GM23338 (cell line): ENCODE measurements at regions not wholly inside any gene's neighbourhood (a gene's known extent, or its start where the extent isn't known, plus 50 kb on each side); places are given as distances from the start of the nearest gene placed in this dataset.

Experiments used
- ATAC-seq: fragments of 200-7000 bp; cut with Tn5 transposase; 3 replicates; pipeline ENCODE4 v1.9.1; 2020
- DNase-seq: peaks from one replicate; pipeline ENCODE4 v3.0.0-alpha.2; 2015; ENCODE audit warnings: low spot score
- H2AFZ ChIP-seq: fragments of 200-600 bp; sonication (generic); 2 replicates; pipeline ENCODE4 v1.8.0; 2016; ENCODE audit warnings: antibody characterized with exemption, mild to moderate bottlenecking, moderate library complexity
- H3F3A ChIP-seq: fragments of 200-600 bp; sonication (generic); replicated peaks from 2 replicates; pipeline ENCODE4 v1.8.0; 2017; ENCODE audit warnings: antibody characterized with exemption, mixed run types, low read depth
- H3K27ac ChIP-seq: fragments of 200-600 bp; sonication (generic); 2 replicates; pipeline ENCODE4 v1.6.1; 2016; ENCODE audit warnings: low read depth
- H3K27me3 ChIP-seq: fragments of 200-600 bp; sonication (generic); 2 replicates; pipeline ENCODE4 v1.8.0; 2016; ENCODE audit warnings: mild to moderate bottlenecking, mixed run types, moderate library complexity; ENCODE audit not compliant: insufficient read depth
- H3K36me3 ChIP-seq: fragments of 200-600 bp; sonication (generic); 2 replicates; pipeline ENCODE4 v1.8.0; 2016; ENCODE audit warnings: mild to moderate bottlenecking; ENCODE audit not compliant: insufficient read depth
- H3K4me1 ChIP-seq: fragments of 200-600 bp; sonication (generic); 2 replicates; pipeline ENCODE4 v1.8.0; 2016; ENCODE audit warnings: mild to moderate bottlenecking, moderate library complexity; ENCODE audit not compliant: insufficient read depth
- H3K4me2 ChIP-seq: fragments of 200-600 bp; sonication (generic); 2 replicates; pipeline ENCODE4 v1.7.1; 2017; ENCODE audit warnings: mixed run types
- H3K4me3 ChIP-seq: fragments of 200-600 bp; sonication (generic); 2 replicates; pipeline ENCODE4 v1.6.1; 2016; ENCODE audit warnings: mixed run types
- H3K79me2 ChIP-seq: fragments of 200-600 bp; sonication (generic); replicated peaks from 2 replicates; pipeline ENCODE4 v1.8.0; 2017; ENCODE audit warnings: mild to moderate bottlenecking; ENCODE audit not compliant: insufficient read depth
- H3K9me2 ChIP-seq: fragments of 200-600 bp; sonication (generic); 2 replicates; pipeline ENCODE4 v1.8.0; 2017; ENCODE audit not compliant: insufficient read depth
- H4K20me1 ChIP-seq: fragments of 200-600 bp; sonication (generic); replicated peaks from 2 replicates; pipeline ENCODE4 v1.8.0; 2017; ENCODE audit warnings: mild to moderate bottlenecking; ENCODE audit not compliant: insufficient read depth
- H3K27ac Mint-ChIP-seq: 2 replicates; pipeline ENCODE4 v1.8.0; 2020; ENCODE audit warnings: inconsistent platforms, mild to moderate bottlenecking, moderate library complexity, mixed read lengths
- H3K27me3 Mint-ChIP-seq: 3 replicates; pipeline ENCODE4 v1.8.0; 2022; ENCODE audit warnings: low read depth, mild to moderate bottlenecking, moderate library complexity, mixed read lengths, inconsistent platforms; ENCODE audit not compliant: insufficient read depth, poor library complexity
- H3K36me3 Mint-ChIP-seq: 3 replicates; pipeline ENCODE4 v1.8.0; 2021; ENCODE audit warnings: low read depth, mild to moderate bottlenecking, inconsistent platforms, moderate library complexity, mixed read lengths
- H3K4me1 Mint-ChIP-seq: 3 replicates; pipeline ENCODE4 v1.8.0; 2020; ENCODE audit warnings: mild to moderate bottlenecking, inconsistent platforms, mixed read lengths
- H3K4me3 Mint-ChIP-seq: 3 replicates; pipeline ENCODE4 v1.8.0; 2021; ENCODE audit warnings: moderate library complexity, mild to moderate bottlenecking, inconsistent platforms, mixed read lengths
- H3K9me3 Mint-ChIP-seq: 3 replicates; pipeline ENCODE4 v1.8.0; 2020; ENCODE audit warnings: moderate library complexity, mild to moderate bottlenecking, inconsistent platforms, mixed read lengths
- CREB1 ChIP-seq: fragments of 250-450 bp; sonication (Bioruptor Pico); IDR thresholded peaks from 2 replicates; pipeline ENCODE4 v1.5.0; 2020; ENCODE audit warnings: low read depth, mild to moderate bottlenecking, moderate library complexity
- EZH2 ChIP-seq: fragments of 200-600 bp; sonication (generic); IDR thresholded peaks from one replicate; pipeline ENCODE4 v1.8.0; 2017; ENCODE audit warnings: antibody characterized with exemption, mild to moderate bottlenecking, low read depth; ENCODE audit not compliant: unreplicated experiment
- EZH2phosphoT487 ChIP-seq: fragments of 200-600 bp; sonication (generic); IDR thresholded peaks from one replicate; pipeline ENCODE4 v1.8.1; 2018; ENCODE audit warnings: antibody characterized with exemption; ENCODE audit not compliant: unreplicated experiment
- POLR2AphosphoS5 ChIP-seq: IDR thresholded peaks from 2 replicates; pipeline ENCODE4 v1.6.1; 2016; ENCODE audit warnings: antibody characterized with exemption, low read depth
- ZNF331 ChIP-seq: fragments of 250-450 bp; sonication (Bioruptor Pico); IDR thresholded peaks from 2 replicates; pipeline ENCODE4 v1.5.0; 2020; ENCODE audit warnings: low read depth, mild to moderate bottlenecking, moderate library complexity
- TF ChIP-seq, protein P1 (sequence below): IDR thresholded peaks from one replicate; pipeline ENCODE4 v1.6.1; 2018; ENCODE audit warnings: antibody characterized with exemption; ENCODE audit not compliant: unreplicated experiment
- TF ChIP-seq, protein P2 (sequence below), 2 experiments: fragments of 200-600 bp in 1 of 2; sonication (generic) in 1 of 2; conservative IDR thresholded peaks; 2 replicates each; pipeline versions ENCODE4 v1.5.1 to v1.6.1; 2016 to 2017; ENCODE audit warnings: antibody characterized with exemption in 2 of 2, low read depth in 2 of 2, mild to moderate bottlenecking in 2 of 2, moderate library complexity in 1 of 2

DNA sequence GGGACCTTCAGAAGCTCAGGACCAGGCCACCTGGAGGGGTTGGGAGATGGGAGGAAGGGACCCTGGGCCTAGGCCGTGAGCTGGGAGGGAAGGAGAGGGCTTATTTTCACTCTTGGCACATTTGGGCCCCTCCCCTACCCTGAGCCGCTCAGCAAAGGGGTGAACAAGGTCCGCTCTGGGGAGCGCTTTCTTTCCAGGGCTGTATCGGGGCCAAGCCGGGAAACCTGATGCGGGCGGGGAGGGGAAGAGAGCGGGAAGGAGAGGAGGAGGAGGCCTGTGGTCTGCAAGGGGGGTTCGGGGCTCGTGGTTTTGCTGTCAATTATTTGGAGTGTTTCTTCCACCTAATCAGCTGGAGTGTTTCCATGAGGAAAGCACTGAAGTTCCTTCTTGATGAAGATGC is 62.7 kb upstream of the RXRA start:
- Histone ChIP-seq H3K9me2 (no peaks in the 10 kb centered on the region), H3K4me3 (no peak overlapping the region), H3K27ac (no peak overlapping the region), H3K36me3 (no peaks in the 10 kb centered on the region), H3K4me2 (no peak overlapping the region), H4K20me1 (no peaks in the 10 kb centered on the region), H3K27me3 (no peaks in the 10 kb centered on the region), H3K79me2 (no peaks in the 10 kb centered on the region), H3K4me1 (no peaks in the 10 kb centered on the region), H3F3A (no peaks in the 10 kb centered on the region), H2AFZ (no peak overlapping the region)
- peak; percentile 57 for ATAC-seq
- peak; percentile 23 for DNase-seq
- no peaks in the 10 kb centered on the region; the same call in 2 of the 3 replicates for H3K36me3 Mint-ChIP-seq
- no peaks in the 10 kb centered on the region for H3K9me3 Mint-ChIP-seq
- no peak overlapping the region for H3K4me3 Mint-ChIP-seq
- H3K4me1 Mint-ChIP-seq: peaks cover 10% of the 10 kb centered on the region; the same call in 2 of the 3 replicates
- H3K27ac Mint-ChIP-seq: no peak overlapping the region
- TF ChIP-seq EZH2: no peak
- TF ChIP-seq ZNF331: no peak
- TF ChIP-seq EZH2phosphoT487: no peak
- no peak for TF ChIP-seq CREB1 (CRISPR knock-in tag)
- TF ChIP-seq, protein P1, sequence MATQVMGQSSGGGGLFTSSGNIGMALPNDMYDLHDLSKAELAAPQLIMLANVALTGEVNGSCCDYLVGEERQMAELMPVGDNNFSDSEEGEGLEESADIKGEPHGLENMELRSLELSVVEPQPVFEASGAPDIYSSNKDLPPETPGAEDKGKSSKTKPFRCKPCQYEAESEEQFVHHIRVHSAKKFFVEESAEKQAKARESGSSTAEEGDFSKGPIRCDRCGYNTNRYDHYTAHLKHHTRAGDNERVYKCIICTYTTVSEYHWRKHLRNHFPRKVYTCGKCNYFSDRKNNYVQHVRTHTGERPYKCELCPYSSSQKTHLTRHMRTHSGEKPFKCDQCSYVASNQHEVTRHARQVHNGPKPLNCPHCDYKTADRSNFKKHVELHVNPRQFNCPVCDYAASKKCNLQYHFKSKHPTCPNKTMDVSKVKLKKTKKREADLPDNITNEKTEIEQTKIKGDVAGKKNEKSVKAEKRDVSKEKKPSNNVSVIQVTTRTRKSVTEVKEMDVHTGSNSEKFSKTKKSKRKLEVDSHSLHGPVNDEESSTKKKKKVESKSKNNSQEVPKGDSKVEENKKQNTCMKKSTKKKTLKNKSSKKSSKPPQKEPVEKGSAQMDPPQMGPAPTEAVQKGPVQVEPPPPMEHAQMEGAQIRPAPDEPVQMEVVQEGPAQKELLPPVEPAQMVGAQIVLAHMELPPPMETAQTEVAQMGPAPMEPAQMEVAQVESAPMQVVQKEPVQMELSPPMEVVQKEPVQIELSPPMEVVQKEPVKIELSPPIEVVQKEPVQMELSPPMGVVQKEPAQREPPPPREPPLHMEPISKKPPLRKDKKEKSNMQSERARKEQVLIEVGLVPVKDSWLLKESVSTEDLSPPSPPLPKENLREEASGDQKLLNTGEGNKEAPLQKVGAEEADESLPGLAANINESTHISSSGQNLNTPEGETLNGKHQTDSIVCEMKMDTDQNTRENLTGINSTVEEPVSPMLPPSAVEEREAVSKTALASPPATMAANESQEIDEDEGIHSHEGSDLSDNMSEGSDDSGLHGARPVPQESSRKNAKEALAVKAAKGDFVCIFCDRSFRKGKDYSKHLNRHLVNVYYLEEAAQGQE: no peak
- H3K27me3 Mint-ChIP-seq: peaks cover 9% of the 10 kb centered on the region

DNA sequence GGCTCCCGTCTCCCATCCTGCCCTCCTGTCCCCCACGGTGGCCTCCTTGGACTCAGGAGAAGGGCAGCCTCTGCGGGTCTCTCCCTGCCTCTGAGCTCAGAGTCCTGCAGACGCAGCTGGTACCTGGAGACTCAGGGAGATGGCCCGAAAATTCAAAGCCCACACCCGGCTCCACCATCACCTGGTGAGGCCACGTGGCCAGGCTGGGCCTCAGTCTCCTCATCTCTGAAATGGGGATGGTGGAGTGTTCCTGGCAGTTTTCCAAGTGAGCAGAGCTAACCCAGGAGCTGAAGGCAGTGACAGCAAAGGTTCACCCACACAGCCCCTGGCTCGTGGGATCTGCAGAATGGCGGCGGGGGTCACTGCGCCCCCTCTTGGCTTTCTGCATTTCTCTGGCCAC is 62.1 kb upstream of the RXRA start:
- no peak for TF ChIP-seq POLR2AphosphoS5
- TF ChIP-seq, protein P2, sequence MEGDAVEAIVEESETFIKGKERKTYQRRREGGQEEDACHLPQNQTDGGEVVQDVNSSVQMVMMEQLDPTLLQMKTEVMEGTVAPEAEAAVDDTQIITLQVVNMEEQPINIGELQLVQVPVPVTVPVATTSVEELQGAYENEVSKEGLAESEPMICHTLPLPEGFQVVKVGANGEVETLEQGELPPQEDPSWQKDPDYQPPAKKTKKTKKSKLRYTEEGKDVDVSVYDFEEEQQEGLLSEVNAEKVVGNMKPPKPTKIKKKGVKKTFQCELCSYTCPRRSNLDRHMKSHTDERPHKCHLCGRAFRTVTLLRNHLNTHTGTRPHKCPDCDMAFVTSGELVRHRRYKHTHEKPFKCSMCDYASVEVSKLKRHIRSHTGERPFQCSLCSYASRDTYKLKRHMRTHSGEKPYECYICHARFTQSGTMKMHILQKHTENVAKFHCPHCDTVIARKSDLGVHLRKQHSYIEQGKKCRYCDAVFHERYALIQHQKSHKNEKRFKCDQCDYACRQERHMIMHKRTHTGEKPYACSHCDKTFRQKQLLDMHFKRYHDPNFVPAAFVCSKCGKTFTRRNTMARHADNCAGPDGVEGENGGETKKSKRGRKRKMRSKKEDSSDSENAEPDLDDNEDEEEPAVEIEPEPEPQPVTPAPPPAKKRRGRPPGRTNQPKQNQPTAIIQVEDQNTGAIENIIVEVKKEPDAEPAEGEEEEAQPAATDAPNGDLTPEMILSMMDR (conservative IDR thresholded peaks at IDR 0.05; ENCODE audit: low read depth in 2 of 2): peak in 1 of 2 experiments; percentile 18; a peak in 1 of 4 replicates
- TF ChIP-seq, protein P1: no peak
- DNase-seq (no peak), ATAC-seq (no peak)
- H3F3A ChIP-seq: no peaks in the 10 kb centered on the region
- no peaks in the 10 kb centered on the region for H3K27me3 ChIP-seq
- no peak overlapping the region for H3K4me3 Mint-ChIP-seq
- H3K36me3 ChIP-seq: no peaks in the 10 kb centered on the region
- H3K9me3 Mint-ChIP-seq: no peaks in the 10 kb centered on the region
- H3K27me3 Mint-ChIP-seq: peaks cover 9% of the 10 kb centered on the region
- H3K27ac ChIP-seq: no peak overlapping the region
- H3K4me1 Mint-ChIP-seq: peaks cover 11% of the 10 kb centered on the region; the same call in 2 of the 3 replicates
- no peak overlapping the region for H3K27ac Mint-ChIP-seq
- H4K20me1 ChIP-seq: no peaks in the 10 kb centered on the region
- no peaks in the 10 kb centered on the region for H3K79me2 ChIP-seq
- no peak overlapping the region for H2AFZ ChIP-seq
- no peak overlapping the region for H3K4me3 ChIP-seq
- H3K36me3 Mint-ChIP-seq: no peaks in the 10 kb centered on the region; the same call in 2 of the 3 replicates
- no peaks in the 10 kb centered on the region for H3K4me1 ChIP-seq
- no peak overlapping the region for H3K4me2 ChIP-seq
- H3K9me2 ChIP-seq: no peaks in the 10 kb centered on the region
